ENCODE measurements at regions not wholly inside any gene's neighbourhood (a gene's known extent, or its start where the extent isn't known, plus 50 kb on each side); places are given as distances from the start of the nearest gene placed in this dataset.

- H3K27me3 Mint-ChIP-seq (ENCODE audit: insufficient read depth, unreplicated experiment): no peaks in the 10 kb centered on the region
- intact Hi-C loops (cut with micrococcal nuclease; ENCODE audit: unreplicated experiment): no loop called here
- no peak overlapping the region for H3K4me3 Mint-ChIP-seq (ENCODE audit: unreplicated experiment)
- DNase-seq: no peak
- TF ChIP-seq CTCF (IDR thresholded peaks at IDR 0.05; ENCODE audit: insufficient read depth in 1 of 2, low read depth in 1 of 2, low read length in 1 of 2, severe bottlenecking in 1 of 2, unreplicated experiment in 1 of 2): no peak
- ChIA-PET POLR2A (no interaction called here), CTCF (no interaction called here)
- peaks cover 8% of the 10 kb centered on the region for H3K9me3 Mint-ChIP-seq (ENCODE audit: unreplicated experiment)
- Histone ChIP-seq H3K27me3 (replicated peaks; ENCODE audit: control insufficient read depth, insufficient read depth, low read length) (no peaks in the 10 kb centered on the region), H3K9me3 (peaks cover 5% of the 10 kb centered on the region), H3K4me3 (ENCODE audit: low read depth, low read length) (no peak overlapping the region), H3K36me3 (ENCODE audit: control insufficient read depth, insufficient read depth, low read length) (no peaks in the 10 kb centered on the region), H3K4me1 (no peaks in the 10 kb centered on the region; the same call in 1 of the 2 replicates)
- peaks cover 9% of the 10 kb centered on the region for H3K4me1 Mint-ChIP-seq (ENCODE audit: low read depth, unreplicated experiment)
- BruUV-seq (replicated peaks): no TSS peak
- no peaks in the 10 kb centered on the region for H3K36me3 Mint-ChIP-seq (ENCODE audit: insufficient read depth, unreplicated experiment)
- H3K27ac Mint-ChIP-seq (ENCODE audit: unreplicated experiment): no peak overlapping the region
Measured at GRCh38 chr4:152220201-152220666, 315.7 kb downstream of the FBXW7 start.

DNA sequence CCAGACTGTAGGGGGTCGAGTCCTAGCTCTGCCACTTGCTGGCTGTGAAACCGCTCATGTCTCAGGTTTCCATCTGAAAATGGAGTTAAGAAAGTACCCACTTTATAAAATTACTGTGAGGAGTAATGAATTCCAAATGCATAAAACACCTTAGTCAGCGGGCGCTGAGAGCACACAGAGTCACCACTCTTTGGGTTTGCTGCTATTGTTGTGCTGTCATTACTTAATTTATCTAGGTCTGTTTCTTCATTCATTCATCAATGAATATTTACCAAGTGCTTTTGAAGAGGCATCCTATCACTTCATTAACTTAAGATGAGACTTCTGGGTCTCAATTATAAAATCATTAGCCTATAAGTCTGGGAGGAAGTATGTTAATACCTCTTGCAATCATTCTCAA lies 317.3 kb downstream of the FBXW7 start:
- no peak for TF ChIP-seq CTCF (IDR thresholded peaks at IDR 0.05; ENCODE audit: insufficient read depth in 1 of 2, low read depth in 1 of 2, low read length in 1 of 2, severe bottlenecking in 1 of 2, unreplicated experiment in 1 of 2)
- Mint-ChIP-seq H3K4me3 (ENCODE audit: unreplicated experiment) (no peak overlapping the region), H3K27ac (ENCODE audit: unreplicated experiment) (no peak overlapping the region), H3K4me1 (ENCODE audit: low read depth, unreplicated experiment) (no peaks in the 10 kb centered on the region), H3K36me3 (ENCODE audit: insufficient read depth, unreplicated experiment) (no peaks in the 10 kb centered on the region), H3K9me3 (ENCODE audit: unreplicated experiment) (peaks cover 24% of the 10 kb centered on the region), H3K27me3 (ENCODE audit: insufficient read depth, unreplicated experiment) (no peaks in the 10 kb centered on the region)
- no TSS peak for BruUV-seq (replicated peaks)
- ChIA-PET CTCF (interaction anchor here (0.6 kb wide), 1 partner anchor 55 kb away, joined by 5 read pairs; no protein-coding TSS in a partner anchor), POLR2A (no interaction called here)
- Histone ChIP-seq H3K9me3 (peaks cover 9% of the 10 kb centered on the region), H3K4me1 (no peaks in the 10 kb centered on the region), H3K27me3 (replicated peaks; ENCODE audit: control insufficient read depth, insufficient read depth, low read length) (no peaks in the 10 kb centered on the region), H3K4me3 (ENCODE audit: low read depth, low read length) (no peak overlapping the region), H3K36me3 (ENCODE audit: control insufficient read depth, insufficient read depth, low read length) (no peaks in the 10 kb centered on the region)
- DNase-seq: no peak
- intact Hi-C loops (cut with micrococcal nuclease; ENCODE audit: unreplicated experiment): no loop called here

DNA sequence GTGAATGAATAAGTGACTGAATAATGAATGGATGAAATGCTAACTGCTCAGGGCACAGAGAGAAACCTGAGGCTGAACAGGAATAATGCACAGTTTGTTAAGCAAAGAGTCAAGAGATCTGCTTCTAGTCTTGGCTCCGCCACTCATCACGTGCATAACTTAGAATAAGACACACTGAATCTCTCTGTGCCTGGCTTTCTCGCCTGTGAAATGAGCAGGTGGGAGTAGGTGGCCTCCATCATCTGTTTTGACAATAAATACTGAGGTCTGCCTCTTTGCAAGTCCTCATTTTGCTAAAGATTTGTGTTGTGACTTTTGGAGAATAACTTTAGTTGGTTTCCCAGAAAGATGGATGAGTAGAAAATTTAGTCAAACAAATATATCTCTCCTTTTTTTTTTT lies 318.0 kb downstream of the FBXW7 start:
- no peak overlapping the region for H3K27ac Mint-ChIP-seq (ENCODE audit: unreplicated experiment)
- Histone ChIP-seq H3K9me3 (peaks cover 9% of the 10 kb centered on the region), H3K27me3 (replicated peaks; ENCODE audit: control insufficient read depth, insufficient read depth, low read length) (no peaks in the 10 kb centered on the region), H3K36me3 (ENCODE audit: control insufficient read depth, insufficient read depth, low read length) (no peaks in the 10 kb centered on the region), H3K4me1 (no peaks in the 10 kb centered on the region), H3K4me3 (ENCODE audit: low read depth, low read length) (no peak overlapping the region)
- no peak overlapping the region for H3K4me3 Mint-ChIP-seq (ENCODE audit: unreplicated experiment)
- BruUV-seq (replicated peaks): no TSS peak
- intact Hi-C loops (cut with micrococcal nuclease; ENCODE audit: unreplicated experiment): no loop called here
- H3K9me3 Mint-ChIP-seq (ENCODE audit: unreplicated experiment): peaks cover 30% of the 10 kb centered on the region
- no peak for TF ChIP-seq CTCF (IDR thresholded peaks at IDR 0.05; ENCODE audit: insufficient read depth in 1 of 2, low read depth in 1 of 2, low read length in 1 of 2, severe bottlenecking in 1 of 2, unreplicated experiment in 1 of 2)
- no peaks in the 10 kb centered on the region for H3K27me3 Mint-ChIP-seq (ENCODE audit: insufficient read depth, unreplicated experiment)
- POLR2A ChIA-PET: no interaction called here
- H3K4me1 Mint-ChIP-seq (ENCODE audit: low read depth, unreplicated experiment): no peaks in the 10 kb centered on the region
- no peaks in the 10 kb centered on the region for H3K36me3 Mint-ChIP-seq (ENCODE audit: insufficient read depth, unreplicated experiment)
- CTCF ChIA-PET: interaction anchor here (0.6 kb wide), 1 partner anchor 55 kb away, joined by 5 read pairs; no protein-coding TSS in a partner anchor
- no peak for DNase-seq

Measured in Caco-2 (cell line).